ENCODE measurements at regions not wholly inside any gene's neighbourhood (a gene's known extent, or its start where the extent isn't known, plus 50 kb on each side); places are given as distances from the start of the nearest gene placed in this dataset.

DNA sequence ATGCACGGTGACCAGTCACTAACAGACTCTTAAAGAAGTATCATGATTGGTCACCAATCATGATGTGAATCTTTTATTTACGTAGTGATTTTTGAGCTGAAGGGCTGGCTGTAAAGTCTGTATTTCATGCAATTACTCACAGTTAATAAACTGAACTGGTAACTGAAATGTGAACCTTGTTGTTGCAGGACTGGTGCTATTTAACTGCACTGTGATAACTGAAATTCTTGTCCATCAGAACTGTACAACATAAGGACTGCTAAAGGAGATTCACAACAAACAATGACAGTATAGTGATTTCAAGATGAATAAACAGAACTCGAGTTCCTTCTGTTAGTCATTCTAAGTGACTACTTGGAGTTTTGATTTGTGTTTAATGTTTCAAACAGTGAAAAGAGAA is 316.6 kb downstream of the TPBG start:
- TF ChIP-seq CTCF (optimal IDR thresholded peaks at IDR 0.05 in 1 of 3, IDR thresholded peaks at IDR 0.05 in 1 of 3, conservative IDR thresholded peaks at IDR 0.05 in 1 of 3; ENCODE audit: extremely low read depth in 1 of 3, insufficient read depth in 2 of 3, low read length in 3 of 3) = no peak
- TF ChIP-seq EZH2 (IDR thresholded peaks at IDR 0.05; ENCODE audit: low read length) = no peak

All from keratinocyte (primary cell).